ENCODE measurements at regions not wholly inside any gene's neighbourhood (a gene's known extent, or its start where the extent isn't known, plus 50 kb on each side); places are given as distances from the start of the nearest gene placed in this dataset.
A peak's percentile ranks its signal among the peaks of the same experiment; 100 is the strongest.
"Not testable (repeated sequence)": the region's sequence is repeated elsewhere in the genome, so short reads cannot be mapped to it uniquely, and the experiment has no call there.

DNA sequence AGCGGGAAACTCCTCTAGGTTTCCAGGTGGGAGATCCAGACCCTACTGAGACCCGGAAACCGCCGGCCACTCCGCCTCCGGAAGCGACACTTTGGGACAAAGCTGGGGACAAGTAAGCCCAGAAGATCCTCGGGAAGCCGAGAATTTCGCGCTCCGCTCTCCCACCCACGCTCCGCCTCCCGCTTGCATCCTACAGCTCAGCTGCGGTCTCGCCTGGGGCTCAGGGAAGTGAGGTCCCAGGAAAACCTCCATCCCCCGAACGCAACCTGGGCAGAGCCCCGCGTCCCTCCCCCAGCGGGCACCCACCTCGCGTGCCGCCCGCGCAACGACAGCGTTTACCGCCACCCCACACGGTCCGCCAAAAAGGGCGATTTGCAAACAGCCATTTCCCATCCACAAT is 4054.7 kb upstream of the TPTE start:
- H3K36me3 Mint-ChIP-seq, DNase-seq, POLR2A ChIA-PET, H3K4me3 Mint-ChIP-seq, H3K27me3 Mint-ChIP-seq, H3K27ac Mint-ChIP-seq, H3K9me3 Mint-ChIP-seq, H3K4me1 Mint-ChIP-seq: not testable (repeated sequence)
- peak; percentile 40 for ATAC-seq (ENCODE audit: low read depth)

GRCh38 chr21:6467189-6467774 is 4054.1 kb upstream of the TPTE start:
- DNase-seq, H3K27me3 Mint-ChIP-seq, H3K27ac Mint-ChIP-seq, POLR2A ChIA-PET, H3K4me3 Mint-ChIP-seq, H3K9me3 Mint-ChIP-seq, H3K4me1 Mint-ChIP-seq, H3K36me3 Mint-ChIP-seq: not testable (repeated sequence)
- ATAC-seq (ENCODE audit: low read depth): peak; percentile 66

DNA sequence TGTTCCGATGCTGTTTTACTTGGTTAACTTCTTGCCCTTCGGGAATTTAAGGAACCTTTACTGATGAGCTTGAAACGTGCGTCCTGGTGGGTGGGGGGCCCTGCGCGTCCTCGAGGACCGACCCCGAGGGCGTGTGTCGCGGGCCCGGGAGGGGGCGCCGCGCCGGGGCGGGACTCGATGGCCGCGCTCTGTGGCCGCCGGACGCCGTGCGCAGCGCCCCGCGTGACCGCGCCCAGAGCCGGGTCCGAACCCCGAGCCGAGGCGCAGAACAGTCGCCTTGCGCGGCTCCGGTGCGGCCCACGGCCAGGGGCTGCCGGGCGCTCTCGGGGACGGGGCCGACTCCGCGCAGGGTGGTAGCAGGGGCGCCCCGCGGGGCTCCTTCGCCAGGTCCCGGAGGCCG is 4053.5 kb upstream of the TPTE start:
- H3K27me3 Mint-ChIP-seq, H3K9me3 Mint-ChIP-seq, H3K4me3 Mint-ChIP-seq, DNase-seq, POLR2A ChIA-PET, H3K27ac Mint-ChIP-seq, H3K4me1 Mint-ChIP-seq, H3K36me3 Mint-ChIP-seq: not testable (repeated sequence)
- peak; percentile 7 for ATAC-seq (ENCODE audit: low read depth)

DNA sequence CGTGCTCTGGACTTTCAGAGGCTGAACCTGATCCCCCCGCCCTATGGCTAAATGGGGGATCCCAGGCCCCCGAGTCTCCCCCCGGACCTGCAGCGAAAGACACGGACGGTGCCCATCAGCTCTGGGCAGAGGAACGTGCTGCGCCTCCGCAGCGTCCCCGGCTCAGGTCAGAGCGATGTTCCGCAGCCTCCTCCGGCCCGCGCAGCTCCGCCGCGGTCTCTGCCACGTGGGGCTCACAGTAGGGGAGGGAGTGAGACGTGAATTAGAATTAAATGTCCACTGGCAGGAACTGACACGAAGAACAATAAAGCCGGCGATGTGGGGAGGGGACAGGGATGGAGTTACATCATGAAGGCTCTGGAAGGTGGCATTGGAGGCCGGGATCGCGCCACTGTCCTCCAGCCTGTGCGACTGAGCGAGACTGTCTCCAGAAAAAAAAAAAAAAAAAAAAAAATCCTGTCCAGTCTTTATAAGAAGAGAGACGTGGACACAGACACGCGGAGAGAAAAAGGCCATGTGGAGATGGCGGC is 4053.0 kb upstream of the TPTE start:
- H3K9me3 Mint-ChIP-seq; H3K36me3 Mint-ChIP-seq; H3K27ac Mint-ChIP-seq; H3K4me1 Mint-ChIP-seq; DNase-seq; H3K27me3 Mint-ChIP-seq; ATAC-seq (ENCODE audit: low read depth); POLR2A ChIA-PET; H3K4me3 Mint-ChIP-seq: not testable (repeated sequence)

DNA sequence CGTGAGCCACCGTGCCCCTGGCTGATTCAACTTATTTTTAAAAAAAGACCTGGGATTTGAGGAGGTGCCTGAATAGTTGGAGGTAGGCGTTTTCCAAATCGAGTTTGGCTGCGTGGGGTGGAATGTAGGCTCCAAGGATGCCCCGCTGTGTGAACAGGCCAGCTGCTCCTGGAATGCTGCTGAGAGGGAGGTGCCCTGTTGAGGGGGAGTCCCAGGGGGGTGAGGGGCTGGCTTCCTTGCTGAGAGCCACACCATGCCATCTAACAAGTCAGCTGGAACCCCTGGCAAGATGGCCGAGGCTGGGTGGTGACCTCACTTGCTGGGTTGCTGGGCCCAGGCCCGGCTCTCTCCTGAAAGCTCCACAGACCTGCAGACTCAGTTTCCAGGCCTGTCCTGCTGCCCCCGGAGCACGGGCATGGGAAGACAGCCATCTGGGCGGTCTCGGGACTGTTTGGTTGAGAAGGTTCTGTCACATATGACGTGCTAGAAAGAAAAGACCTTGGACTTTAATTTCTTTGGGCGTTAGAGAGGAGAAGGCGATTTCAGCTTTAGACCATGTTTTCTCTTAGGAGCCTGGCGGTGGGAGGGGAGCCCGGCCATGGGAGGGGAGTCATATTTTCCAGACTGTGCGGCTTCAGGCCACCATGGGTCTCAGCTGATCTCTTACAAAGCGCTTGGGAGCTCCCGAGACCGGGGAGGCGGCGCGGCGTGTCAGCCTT is 4047.0 kb upstream of the TPTE start:
- ATAC-seq (ENCODE audit: low read depth); H3K4me1 Mint-ChIP-seq; H3K36me3 Mint-ChIP-seq; H3K9me3 Mint-ChIP-seq; H3K4me3 Mint-ChIP-seq; DNase-seq; POLR2A ChIA-PET; H3K27ac Mint-ChIP-seq; H3K27me3 Mint-ChIP-seq: not testable (repeated sequence)

DNA sequence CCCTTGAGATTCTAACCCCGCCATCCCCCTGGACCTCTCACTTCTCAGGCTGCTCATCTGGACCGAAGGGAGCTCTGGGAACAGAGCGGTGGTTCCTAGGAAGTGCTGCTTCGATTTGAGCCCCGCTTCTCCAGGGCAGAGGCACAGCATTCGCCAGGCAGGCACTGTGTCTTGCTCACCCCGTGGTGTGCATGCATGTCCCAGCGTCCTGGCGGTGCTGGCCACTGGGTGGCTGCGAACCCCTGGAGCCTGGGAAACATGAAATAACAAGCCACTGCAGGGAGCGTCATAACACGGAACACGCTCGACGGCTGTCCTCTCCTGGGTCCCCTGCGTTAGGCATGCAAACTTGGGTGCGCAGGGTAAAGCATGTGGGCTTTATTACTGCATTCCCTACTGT is 4040.3 kb upstream of the TPTE start:
- H3K9me3 Mint-ChIP-seq; H3K4me1 Mint-ChIP-seq; H3K27me3 Mint-ChIP-seq; POLR2A ChIA-PET; ATAC-seq (ENCODE audit: low read depth); DNase-seq; H3K4me3 Mint-ChIP-seq; H3K36me3 Mint-ChIP-seq; H3K27ac Mint-ChIP-seq: not testable (repeated sequence)

DNA sequence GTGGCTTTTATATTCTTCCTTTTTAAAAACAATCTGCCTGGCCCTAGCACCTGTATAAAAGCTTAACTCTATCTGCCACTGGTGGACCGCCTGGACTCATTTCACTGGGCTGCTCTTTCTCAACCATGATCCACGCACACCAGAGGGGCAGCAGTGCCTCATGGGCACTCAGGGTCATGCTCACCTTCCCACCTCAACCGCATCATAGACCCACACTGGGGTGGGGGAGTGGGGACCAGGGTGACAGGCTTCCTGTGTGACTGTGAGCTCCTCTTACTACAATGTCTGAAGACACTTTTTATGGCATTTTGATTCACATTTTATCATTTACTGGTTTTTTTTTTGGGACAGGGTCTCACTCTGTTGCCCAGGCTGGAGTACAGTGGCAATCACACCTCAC is 4038.8 kb upstream of the TPTE start:
- POLR2A ChIA-PET; H3K27me3 Mint-ChIP-seq; H3K27ac Mint-ChIP-seq; DNase-seq; H3K9me3 Mint-ChIP-seq; H3K4me1 Mint-ChIP-seq; H3K36me3 Mint-ChIP-seq; H3K4me3 Mint-ChIP-seq; ATAC-seq (ENCODE audit: low read depth): not testable (repeated sequence)

GRCh38 chr21:6483645-6484044 is 4037.7 kb upstream of the TPTE start:
- H3K4me3 Mint-ChIP-seq; POLR2A ChIA-PET; DNase-seq; H3K9me3 Mint-ChIP-seq; H3K4me1 Mint-ChIP-seq; ATAC-seq (ENCODE audit: low read depth); H3K27ac Mint-ChIP-seq; H3K27me3 Mint-ChIP-seq; H3K36me3 Mint-ChIP-seq: not testable (repeated sequence)

- POLR2A ChIA-PET; ATAC-seq (ENCODE audit: low read depth); H3K27me3 Mint-ChIP-seq: not testable (repeated sequence)
Measured at GRCh38 chr21:6486821-6487220, 4034.6 kb upstream of the TPTE start.

DNA sequence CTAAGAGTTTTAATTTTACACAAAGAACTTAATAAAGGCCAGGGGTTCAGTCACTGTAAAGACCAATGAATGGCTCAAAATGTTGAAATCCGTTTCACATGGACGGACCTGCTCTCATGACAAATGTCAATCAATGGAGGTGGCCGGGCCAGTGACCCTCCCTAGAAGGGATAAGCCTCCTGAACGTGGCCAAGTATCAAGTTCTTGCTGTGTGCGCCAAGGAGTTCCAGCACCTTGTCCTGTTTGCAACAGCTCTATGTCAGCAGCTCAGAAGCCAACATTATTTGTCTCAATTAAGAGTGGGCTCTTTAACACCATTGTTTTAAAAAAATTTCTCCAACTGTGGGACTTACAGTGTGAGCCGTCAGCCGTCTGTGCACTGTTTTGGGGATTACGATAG is 4028.7 kb upstream of the TPTE start:
- H3K36me3 Mint-ChIP-seq, POLR2A ChIA-PET: not testable (repeated sequence)

More at GRCh38 chr21:6486821-6487220, 4034.6 kb upstream of the TPTE start:
- not testable (repeated sequence) for DNase-seq, H3K27ac Mint-ChIP-seq, H3K4me1 Mint-ChIP-seq, H3K4me3 Mint-ChIP-seq, H3K9me3 Mint-ChIP-seq, H3K36me3 Mint-ChIP-seq

DNA sequence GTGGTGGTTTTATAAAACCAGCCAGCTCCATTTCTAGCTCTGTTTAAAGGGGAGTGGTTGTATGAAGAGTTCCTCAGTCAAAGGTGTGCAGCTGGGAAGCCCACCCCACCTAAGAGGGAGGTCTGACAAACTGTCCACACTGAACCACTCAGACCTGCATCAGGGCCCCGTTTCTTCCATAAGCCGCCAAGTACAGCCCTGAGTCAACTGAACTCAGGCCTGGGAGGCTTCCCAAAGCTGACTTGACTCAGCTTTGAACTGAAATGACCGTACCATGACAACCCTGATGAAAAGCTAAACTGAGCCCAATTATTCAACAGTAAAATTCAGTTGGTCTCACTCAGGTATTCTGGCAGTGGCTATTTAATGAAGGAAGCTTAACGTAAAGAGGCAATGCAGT is 4027.4 kb upstream of the TPTE start:
- H3K36me3 Mint-ChIP-seq; POLR2A ChIA-PET; ATAC-seq (ENCODE audit: low read depth); H3K27me3 Mint-ChIP-seq; H3K27ac Mint-ChIP-seq; H3K9me3 Mint-ChIP-seq; H3K4me1 Mint-ChIP-seq; DNase-seq; H3K4me3 Mint-ChIP-seq: not testable (repeated sequence)

More for the DNA sequence above, 4028.7 kb upstream of the TPTE start:
- DNase-seq; H3K4me3 Mint-ChIP-seq; H3K27me3 Mint-ChIP-seq; ATAC-seq (ENCODE audit: low read depth); H3K27ac Mint-ChIP-seq; H3K9me3 Mint-ChIP-seq; H3K4me1 Mint-ChIP-seq: not testable (repeated sequence)

- H3K4me1 Mint-ChIP-seq; DNase-seq; H3K27ac Mint-ChIP-seq; H3K4me3 Mint-ChIP-seq; H3K9me3 Mint-ChIP-seq; POLR2A ChIA-PET; ATAC-seq (ENCODE audit: low read depth); H3K27me3 Mint-ChIP-seq; H3K36me3 Mint-ChIP-seq: not testable (repeated sequence)
Measured at GRCh38 chr21:6496356-6496755, 4025.0 kb upstream of the TPTE start.

DNA sequence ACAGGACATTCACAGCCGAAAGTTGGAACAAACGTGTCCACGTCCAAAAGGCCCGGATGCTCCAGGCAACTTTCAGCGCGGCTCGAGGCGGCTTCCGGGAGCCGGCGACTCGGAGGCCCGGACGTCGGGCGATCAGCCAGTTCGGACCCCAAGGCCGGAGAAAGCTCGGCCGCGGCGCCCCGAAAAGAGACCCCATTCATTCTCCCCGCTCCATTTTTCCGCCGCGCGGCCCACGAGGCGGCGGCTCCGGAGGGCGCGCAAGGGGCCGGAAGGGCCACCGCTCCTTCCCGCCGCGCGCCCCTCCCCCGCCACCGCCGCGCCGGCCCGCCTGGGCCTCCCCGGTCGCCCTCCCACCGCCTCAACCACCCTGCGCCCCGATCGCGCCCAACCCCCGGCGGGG is 4022.7 kb upstream of the TPTE start:
- Mint-ChIP-seq H3K4me3 (peak overlapping the region; percentile 47), H3K27ac (peak overlapping the region; percentile 67)
- H3K4me1 Mint-ChIP-seq, H3K9me3 Mint-ChIP-seq, H3K27me3 Mint-ChIP-seq, H3K36me3 Mint-ChIP-seq, POLR2A ChIA-PET: not testable (repeated sequence)
- DNase-seq (peak; percentile 68), ATAC-seq (ENCODE audit: low read depth) (peak; percentile 35)

DNA sequence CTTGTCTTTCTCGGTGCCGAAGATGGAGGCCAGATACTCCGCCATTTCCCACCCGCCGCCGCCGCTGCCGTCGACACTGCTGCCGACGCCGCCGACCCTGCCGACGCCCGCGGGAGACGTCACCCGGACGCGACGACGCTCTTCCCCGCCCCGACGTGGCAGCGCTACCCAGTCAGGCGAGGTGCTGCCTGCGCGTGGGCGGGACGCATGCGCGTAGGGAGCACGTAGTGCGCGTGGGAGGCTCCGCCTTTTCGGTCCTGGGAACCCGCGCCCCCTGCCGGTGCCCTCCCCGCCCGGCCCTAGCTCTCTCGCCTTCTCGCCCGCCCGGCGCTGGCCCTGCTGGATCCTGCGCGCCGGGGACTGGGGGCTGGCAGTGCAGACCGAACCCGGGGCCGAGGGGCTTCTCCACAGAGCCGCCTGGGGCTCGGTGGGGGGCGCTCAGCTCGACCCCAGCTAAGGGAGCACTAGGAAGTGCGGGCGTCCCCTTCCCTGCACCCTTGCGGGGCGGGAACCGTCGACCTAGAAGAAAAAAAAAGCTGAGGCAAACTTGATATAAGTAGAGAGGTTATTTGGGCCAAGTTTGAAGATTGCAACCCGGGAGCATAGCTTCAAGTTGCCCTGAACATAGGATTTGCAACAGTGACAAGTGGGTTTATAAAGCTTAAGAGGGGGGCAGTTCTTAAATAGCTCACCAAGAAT is 4022.1 kb upstream of the TPTE start:
- POLR2A ChIA-PET, H3K9me3 Mint-ChIP-seq, H3K36me3 Mint-ChIP-seq, H3K4me3 Mint-ChIP-seq, H3K27ac Mint-ChIP-seq, H3K27me3 Mint-ChIP-seq, H3K4me1 Mint-ChIP-seq: not testable (repeated sequence)
- peak; percentile 95 for ATAC-seq (ENCODE audit: low read depth)
- DNase-seq: peak; percentile 82

Data from activated naive CD8-positive, alpha-beta T cell treated with anti-CD3 and anti-CD28 coated beads, Interleukin-2, amount 10 ng/mL, durations not matched to agents 7 days and 5 days (primary cell).